ENCODE measurements at regions not wholly inside any gene's neighbourhood (a gene's known extent, or its start where the extent isn't known, plus 50 kb on each side); places are given as distances from the start of the nearest gene placed in this dataset.
"Not testable (repeated sequence)": the region's sequence is repeated elsewhere in the genome, so short reads cannot be mapped to it uniquely, and the experiment has no call there.

GRCh38 chr5:17019324-17019723 lies 83.2 kb upstream of the MYO10 start:
- no peak for TF ChIP-seq CTCF (IDR thresholded peaks at IDR 0.05; ENCODE audit: low read length, missing control alignments)
- no peak overlapping the region for H3K4me3 ChIP-seq (replicated peaks; ENCODE audit: low read depth, low read length)
- peak; percentile 50 for DNase-seq (ENCODE audit: low read depth)

GRCh38 chr5:17020678-17021601 lies 84.9 kb upstream of the MYO10 start:
- no peak for TF ChIP-seq CTCF (IDR thresholded peaks at IDR 0.05; ENCODE audit: low read length, missing control alignments)
- no peak overlapping the region for H3K4me3 ChIP-seq (replicated peaks; ENCODE audit: low read depth, low read length)
- DNase-seq (ENCODE audit: low read depth): no peak

- TF ChIP-seq CTCF (IDR thresholded peaks at IDR 0.05; ENCODE audit: low read length, missing control alignments): no peak
- no peak overlapping the region for H3K4me3 ChIP-seq (replicated peaks; ENCODE audit: low read depth, low read length)
- no peak for DNase-seq (ENCODE audit: low read depth)
Observed at GRCh38 chr5:17021602-17021932, 85.5 kb upstream of the MYO10 start.

GRCh38 chr5:17022296-17022695 lies 86.2 kb upstream of the MYO10 start:
- TF ChIP-seq CTCF (IDR thresholded peaks at IDR 0.05; ENCODE audit: low read length, missing control alignments): no peak
- no peak for DNase-seq (ENCODE audit: low read depth)
- no peak overlapping the region for H3K4me3 ChIP-seq (replicated peaks; ENCODE audit: low read depth, low read length)

- no peak overlapping the region for H3K4me3 ChIP-seq (replicated peaks; ENCODE audit: low read depth, low read length)
- peak; percentile 44 for DNase-seq (ENCODE audit: low read depth)
- no peak for TF ChIP-seq CTCF (IDR thresholded peaks at IDR 0.05; ENCODE audit: low read length, missing control alignments)
Observed at GRCh38 chr5:17024686-17025180, 88.6 kb upstream of the MYO10 start.

- not testable (repeated sequence) for H3K4me3 ChIP-seq (replicated peaks; ENCODE audit: low read depth, low read length); DNase-seq (ENCODE audit: low read depth)
Observed at GRCh38 chr5:17031659-17032277, 95.7 kb upstream of the MYO10 start.

GRCh38 chr5:17032314-17032985 lies 96.4 kb upstream of the MYO10 start:
- not testable (repeated sequence) for H3K4me3 ChIP-seq (replicated peaks; ENCODE audit: low read depth, low read length); DNase-seq (ENCODE audit: low read depth)

- not testable (repeated sequence) for H3K4me3 ChIP-seq (replicated peaks; ENCODE audit: low read depth, low read length); DNase-seq (ENCODE audit: low read depth)
Observed at GRCh38 chr5:17034992-17035391, 98.9 kb upstream of the MYO10 start.

All from fibroblast of pulmonary artery (primary cell).